ENCODE measurements at regions not wholly inside any gene's neighbourhood (a gene's known extent, or its start where the extent isn't known, plus 50 kb on each side); places are given as distances from the start of the nearest gene placed in this dataset.

GRCh38 chr13:47038188-47038587 is 141.3 kb upstream of the HTR2A start:
- no peak for TF ChIP-seq GATA2 (IDR thresholded peaks at IDR 0.05; ENCODE audit: low read depth, low read length)
- TF ChIP-seq GATA3 (IDR thresholded peaks at IDR 0.05; ENCODE audit: low read depth, low read length), result no peak
